Large intestine (tissue), 3 donors: ENCODE measurements at regions not wholly inside any gene's neighbourhood (a gene's known extent, or its start where the extent isn't known, plus 50 kb on each side); places are given as distances from the start of the nearest gene placed in this dataset.
"Not testable (repeated sequence)": the region's sequence is repeated elsewhere in the genome, so short reads cannot be mapped to it uniquely, and the experiment has no call there.

Source experiments
- DNase-seq, 2 donors: peaks; one replicate each; pipeline versions ENCODE4 v3.0.0 to v3.0.0-alpha.2; 2013
- H3K27ac ChIP-seq: one replicate; pipeline ENCODE4 v1.5.1; 2013; ENCODE audit warnings: low read length
- H3K27me3 ChIP-seq: 2 replicates; pipeline ENCODE4 v1.6.1; 2013; ENCODE audit warnings: low read length; ENCODE audit not compliant: control insufficient read depth, insufficient read depth
- H3K36me3 ChIP-seq: 2 replicates; pipeline ENCODE4 v1.6.1; 2013; ENCODE audit warnings: low read length; ENCODE audit not compliant: control insufficient read depth, insufficient read depth
- H3K4me1 ChIP-seq: one replicate; pipeline ENCODE4 v1.6.1; 2013; ENCODE audit warnings: low read length; ENCODE audit not compliant: control insufficient read depth, insufficient read depth
- H3K4me3 ChIP-seq: one replicate; pipeline ENCODE4 v1.5.1; 2013; ENCODE audit warnings: low read length
- H3K9me3 ChIP-seq: one replicate; pipeline ENCODE4 v1.6.1; 2013; ENCODE audit warnings: mild to moderate bottlenecking, low read depth, low read length, moderate library complexity; ENCODE audit not compliant: control insufficient read depth
- WGBS: methylation state at CpG from one replicate; pipeline ENCODE4 v1.1.5; 2013; ENCODE audit warnings: low lambda C conversion rate; ENCODE audit not compliant: insufficient coverage; 5-methylcytosine and 5-hydroxymethylcytosine counted together

DNA sequence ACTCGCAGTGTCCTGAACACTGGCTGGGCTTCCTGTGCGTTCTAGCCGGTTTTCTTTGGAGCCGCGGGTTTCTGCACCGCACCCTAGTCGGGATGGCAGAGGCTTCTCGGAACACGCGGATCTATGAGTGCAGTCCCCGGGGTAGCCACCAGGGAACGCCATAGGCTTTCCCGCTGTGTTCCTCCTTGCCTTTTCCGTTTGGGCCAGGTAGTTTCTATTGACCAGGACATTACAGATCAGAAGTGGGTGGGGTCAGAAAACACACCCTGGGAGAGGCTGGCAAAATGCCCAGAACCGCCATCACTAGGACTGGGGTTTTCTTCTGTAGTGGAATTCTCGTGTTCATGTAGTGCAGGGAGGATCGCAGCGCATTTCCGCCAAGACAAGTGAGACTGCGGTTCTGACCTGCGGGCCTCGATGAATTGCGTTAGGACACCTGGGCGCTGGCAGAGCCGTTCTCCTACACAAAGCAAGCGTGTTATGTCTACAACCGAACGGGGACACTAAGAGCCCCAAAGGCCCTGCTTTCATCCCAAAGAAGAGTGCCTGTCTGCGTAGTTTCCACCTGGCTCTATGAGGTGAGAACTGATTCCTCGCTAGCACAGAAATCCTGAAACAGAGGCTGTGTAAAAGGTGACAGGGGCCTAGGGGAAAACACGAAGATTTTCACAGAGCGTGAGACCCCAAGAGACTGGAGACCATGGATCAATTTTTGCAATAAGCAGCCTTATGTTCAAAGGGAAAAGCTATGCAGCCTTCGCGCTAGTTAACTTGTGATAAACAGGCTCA is 121.5 kb downstream of the PPIAL4G start:
- peak; percentile 51 to 85 for DNase-seq
- Histone ChIP-seq H3K4me3 (peak overlapping the region; percentile 13), H3K27ac (peak overlapping the region; percentile 45), H3K27me3 (peaks cover 46% of the 10 kb centered on the region)
- WGBS = no CpG with 5 or more reads among the region's 34 CpGs
- not testable (repeated sequence) for H3K36me3 ChIP-seq, H3K9me3 ChIP-seq, H3K4me1 ChIP-seq

DNA sequence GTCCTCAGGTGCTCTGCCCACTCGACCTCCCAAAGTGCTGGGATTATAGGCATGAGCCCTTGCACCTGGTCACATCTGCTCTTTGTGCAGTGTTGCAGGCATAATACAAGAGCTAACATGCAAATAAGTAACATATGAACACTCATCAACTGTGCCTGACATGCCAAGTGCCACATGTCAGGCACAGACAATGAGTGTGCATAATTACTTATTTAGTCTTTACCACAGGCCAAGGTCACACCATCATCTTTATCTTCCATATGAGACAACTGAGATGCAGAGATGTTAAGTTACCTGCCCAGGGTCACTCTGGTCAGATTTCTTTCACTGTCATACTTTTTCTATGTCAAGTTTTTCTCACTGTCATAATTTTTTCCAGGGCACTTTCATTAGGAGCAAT is 126.1 kb downstream of the PPIAL4G start:
- Histone ChIP-seq H3K27me3 (peaks cover 75% of the 10 kb centered on the region), H3K4me1 (peaks cover 8% of the 10 kb centered on the region), H3K36me3 (no peaks in the 10 kb centered on the region), H3K9me3 (no peaks in the 10 kb centered on the region), H3K27ac (no peak overlapping the region), H3K4me3 (no peak overlapping the region)
- WGBS = no CpG with 5 or more reads among the region's 1 CpG
- DNase-seq = no peak

DNA sequence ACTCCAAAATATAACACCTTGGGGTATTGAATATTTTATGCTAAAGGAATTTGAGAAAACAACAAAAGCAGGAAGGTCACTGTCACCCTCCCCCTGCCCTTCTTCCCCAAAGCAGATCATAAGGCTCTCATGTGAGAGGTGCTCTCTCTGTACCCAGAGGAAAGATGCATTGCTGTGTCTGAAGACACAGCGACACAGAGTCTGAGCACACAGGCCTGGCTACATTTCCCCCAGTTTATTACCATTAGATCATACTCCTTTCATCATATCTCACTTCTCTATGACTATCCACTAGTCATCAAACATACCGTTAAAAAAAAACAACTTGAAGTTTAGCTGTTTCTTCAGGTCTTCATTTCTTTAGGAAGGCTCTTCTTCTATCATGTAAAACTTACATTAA is 127.1 kb downstream of the PPIAL4G start:
- no peak for DNase-seq
- Histone ChIP-seq H3K4me1 (peaks cover 2% of the 10 kb centered on the region), H3K36me3 (no peaks in the 10 kb centered on the region), H3K9me3 (no peaks in the 10 kb centered on the region), H3K27ac (no peak overlapping the region), H3K27me3 (peaks cover 77% of the 10 kb centered on the region), H3K4me3 (no peak overlapping the region)
- 83% methylated on average over 1 of the region's 2 CpGs for WGBS

DNA sequence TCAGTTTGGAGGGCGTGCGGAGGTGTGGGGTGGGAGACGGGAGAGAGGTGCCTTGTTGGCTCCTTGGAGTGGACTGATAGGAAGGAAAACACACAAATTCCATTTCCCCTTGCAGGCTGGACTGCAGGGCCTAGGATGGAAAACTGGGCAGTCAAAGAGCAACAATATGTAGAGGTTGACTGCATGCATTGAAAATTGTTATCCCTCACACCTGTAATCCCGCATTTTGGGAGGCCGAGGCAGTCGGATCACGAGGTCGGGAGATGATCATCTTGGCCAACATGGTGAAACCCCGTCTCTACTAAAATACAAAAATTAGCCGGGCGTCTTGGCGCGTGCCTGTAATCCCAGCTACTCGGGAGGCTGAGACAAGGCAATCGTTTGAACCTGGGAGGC is 128.2 kb downstream of the PPIAL4G start:
- no peak for DNase-seq
- no peaks in the 10 kb centered on the region for H3K9me3 ChIP-seq
- no peak overlapping the region for H3K4me3 ChIP-seq
- H3K36me3 ChIP-seq = no peaks in the 10 kb centered on the region
- no CpG with 5 or more reads among the region's 15 CpGs for WGBS
- H3K27me3 ChIP-seq = peaks cover 86% of the 10 kb centered on the region
- H3K27ac ChIP-seq = no peak overlapping the region
- H3K4me1 ChIP-seq = peaks cover 2% of the 10 kb centered on the region

DNA sequence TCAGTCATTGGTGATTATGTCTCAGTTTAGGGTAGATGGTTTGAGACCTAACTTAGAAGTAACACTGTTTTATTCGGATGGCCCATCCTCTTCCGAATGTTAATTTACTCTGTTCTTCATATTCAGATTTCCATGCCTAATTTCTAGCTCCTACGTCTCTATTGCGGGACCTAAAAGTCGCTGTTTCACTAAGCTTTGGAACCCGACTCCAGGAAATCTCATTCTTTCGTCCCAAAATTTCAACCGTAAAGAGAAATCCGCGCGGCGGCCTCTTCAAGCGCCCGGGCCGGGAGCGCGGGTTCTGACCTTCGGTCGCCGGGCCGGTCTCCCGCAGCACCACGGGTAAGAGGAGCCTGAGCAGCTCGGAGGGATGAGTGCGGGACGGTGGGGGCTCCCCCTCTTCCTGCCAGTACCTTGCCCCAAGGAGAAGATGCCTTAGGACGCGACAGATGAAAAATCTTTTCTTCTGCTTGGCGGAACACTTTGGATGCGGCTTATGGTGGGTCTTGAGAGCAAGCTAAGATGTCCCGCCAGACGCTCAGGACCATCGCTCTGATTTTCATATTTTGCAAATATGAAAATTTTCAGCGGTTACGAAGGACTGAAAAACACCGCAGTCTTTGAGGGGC is 128.7 kb downstream of the PPIAL4G start:
- Histone ChIP-seq H3K4me1 (peaks cover 2% of the 10 kb centered on the region), H3K27me3 (peaks cover 85% of the 10 kb centered on the region), H3K36me3 (no peaks in the 10 kb centered on the region), H3K9me3 (no peaks in the 10 kb centered on the region), H3K4me3 (no peak overlapping the region), H3K27ac (no peak overlapping the region)
- no peak for DNase-seq
- 5% methylated on average over 3 of the region's 36 CpGs for WGBS

DNA sequence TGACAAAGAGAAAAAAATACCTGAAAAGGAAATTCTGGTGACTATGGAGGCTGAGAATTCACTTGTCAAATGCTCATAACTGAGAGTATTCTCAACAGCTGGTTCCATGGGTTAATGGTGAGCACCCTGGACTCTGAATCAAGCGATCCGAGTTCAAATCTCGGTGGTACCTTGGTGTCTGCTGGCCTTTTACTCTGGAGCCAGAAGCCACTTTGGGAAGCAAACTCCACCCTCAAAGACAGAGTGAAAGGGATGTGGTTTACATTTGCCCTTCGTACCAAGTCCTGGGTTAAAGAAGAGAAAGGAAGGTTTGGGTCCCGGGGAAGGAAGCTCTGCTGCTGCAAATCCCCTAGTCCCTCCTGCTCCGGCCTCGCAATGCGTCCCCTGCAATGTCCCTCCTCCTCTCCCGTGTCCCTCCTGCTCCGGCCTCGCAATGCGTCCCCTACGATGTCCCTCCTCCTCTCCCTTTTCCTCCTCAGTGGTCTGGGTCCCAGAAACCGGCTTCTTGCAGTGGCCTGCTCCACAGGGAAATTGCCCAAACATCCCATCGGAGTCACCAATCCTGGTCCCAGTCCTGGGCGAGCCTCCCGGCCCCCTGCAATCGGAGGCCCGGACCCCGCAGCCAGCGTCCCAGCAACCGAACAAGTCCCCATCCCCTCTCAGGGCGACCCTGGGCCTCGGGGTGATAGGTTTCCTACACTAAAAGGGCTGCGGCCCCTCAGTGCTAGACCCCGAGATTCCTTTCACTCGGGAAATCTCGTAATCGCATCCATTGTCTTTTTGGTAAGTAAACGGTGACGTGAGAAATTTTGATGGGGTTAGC is 129.4 kb downstream of the PPIAL4G start:
- WGBS = no CpG with 5 or more reads among the region's 31 CpGs
- no peak overlapping the region for H3K4me3 ChIP-seq
- H3K27ac ChIP-seq = no peak overlapping the region
- H3K27me3 ChIP-seq = peaks cover 90% of the 10 kb centered on the region
- no peaks in the 10 kb centered on the region for H3K9me3 ChIP-seq
- DNase-seq = no peak
- H3K36me3 ChIP-seq = no peaks in the 10 kb centered on the region
- peaks cover 2% of the 10 kb centered on the region for H3K4me1 ChIP-seq

DNA sequence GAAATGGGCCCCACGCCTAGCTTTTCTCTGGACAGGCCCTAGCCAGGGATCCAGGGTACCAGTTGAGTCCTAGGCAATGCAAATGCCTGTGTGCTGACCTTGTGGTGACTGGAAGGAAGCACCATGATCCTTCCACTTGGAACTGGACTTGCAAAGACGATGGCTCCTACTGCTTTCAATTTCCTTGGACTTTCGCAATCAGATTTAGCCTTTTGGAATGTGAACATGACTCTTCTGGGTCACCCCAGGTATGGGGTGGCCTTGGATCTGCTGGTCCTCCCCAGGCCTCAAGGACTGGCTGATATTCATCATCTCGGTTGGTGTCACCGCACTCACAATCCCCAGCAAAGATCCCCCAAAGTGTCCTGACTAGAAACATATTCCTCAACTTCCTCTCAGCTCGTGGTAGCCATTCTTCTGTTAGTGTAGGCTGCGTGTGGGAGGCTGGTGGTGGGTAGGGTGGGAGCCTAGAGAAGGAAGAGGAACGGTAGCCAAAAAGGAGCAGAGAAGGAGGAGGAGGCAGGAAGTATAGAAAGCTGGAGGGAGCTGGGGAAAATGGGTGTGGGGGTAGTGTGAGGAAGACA is 130.5 kb downstream of the PPIAL4G start:
- no CpG with 5 or more reads among the region's 8 CpGs for WGBS
- no peak overlapping the region for H3K4me3 ChIP-seq
- no peak for DNase-seq
- no peak overlapping the region for H3K27ac ChIP-seq
- no peaks in the 10 kb centered on the region for H3K36me3 ChIP-seq
- peaks cover 87% of the 10 kb centered on the region for H3K27me3 ChIP-seq
- H3K4me1 ChIP-seq = peaks cover 2% of the 10 kb centered on the region
- no peaks in the 10 kb centered on the region for H3K9me3 ChIP-seq

DNA sequence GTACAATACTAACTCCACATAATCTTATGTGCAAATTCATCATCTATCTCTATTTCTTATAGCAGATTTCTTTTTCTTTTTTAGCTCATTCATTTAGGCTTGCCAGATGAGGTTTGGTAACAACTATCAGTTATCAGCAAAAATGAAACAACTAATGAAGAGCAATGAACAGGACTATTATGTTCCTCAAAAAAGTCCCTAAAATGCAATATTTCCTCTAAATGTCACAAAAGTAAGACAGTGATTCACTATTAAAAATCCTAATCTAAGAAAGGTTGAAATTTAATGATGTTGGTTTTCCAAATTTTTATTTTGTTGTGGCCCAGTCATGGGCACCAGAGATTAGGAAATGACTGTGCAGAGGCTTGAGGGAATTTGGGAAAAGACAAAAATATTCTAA is 135.3 kb downstream of the PPIAL4G start:
- no peak overlapping the region for H3K4me3 ChIP-seq
- peaks cover 40% of the 10 kb centered on the region for H3K27me3 ChIP-seq
- H3K4me1 ChIP-seq = peaks cover 3% of the 10 kb centered on the region
- no peak for DNase-seq
- H3K27ac ChIP-seq = no peak overlapping the region
- H3K36me3 ChIP-seq = no peaks in the 10 kb centered on the region
- H3K9me3 ChIP-seq = no peaks in the 10 kb centered on the region

DNA sequence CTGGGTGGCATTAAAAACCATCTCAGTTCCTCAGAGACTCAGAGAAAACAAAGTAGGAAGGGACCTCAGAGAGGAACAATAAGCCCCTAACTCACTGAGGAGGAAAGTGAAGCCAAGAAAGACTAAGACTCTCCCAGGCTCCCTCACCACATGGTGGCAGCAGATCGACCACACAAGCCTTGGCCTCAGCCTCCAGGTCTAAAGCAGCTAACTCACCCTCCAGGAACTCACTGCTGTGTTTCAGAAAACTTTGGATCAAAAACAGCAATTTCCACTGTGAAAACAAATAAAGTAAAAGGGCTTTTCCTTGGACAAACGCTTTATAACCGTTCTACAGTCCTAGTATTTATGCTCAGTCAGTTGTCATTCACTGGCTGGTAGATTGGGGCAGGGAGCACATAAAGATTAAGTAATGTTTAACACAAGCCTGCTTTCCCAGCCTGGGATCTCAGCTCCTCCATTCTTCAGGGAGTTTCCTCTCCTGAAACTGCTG is 137.4 kb downstream of the PPIAL4G start:
- WGBS = no CpG with 5 or more reads among the region's 3 CpGs
- peak in 1 of 2 donors; percentile 62 for DNase-seq

DNA sequence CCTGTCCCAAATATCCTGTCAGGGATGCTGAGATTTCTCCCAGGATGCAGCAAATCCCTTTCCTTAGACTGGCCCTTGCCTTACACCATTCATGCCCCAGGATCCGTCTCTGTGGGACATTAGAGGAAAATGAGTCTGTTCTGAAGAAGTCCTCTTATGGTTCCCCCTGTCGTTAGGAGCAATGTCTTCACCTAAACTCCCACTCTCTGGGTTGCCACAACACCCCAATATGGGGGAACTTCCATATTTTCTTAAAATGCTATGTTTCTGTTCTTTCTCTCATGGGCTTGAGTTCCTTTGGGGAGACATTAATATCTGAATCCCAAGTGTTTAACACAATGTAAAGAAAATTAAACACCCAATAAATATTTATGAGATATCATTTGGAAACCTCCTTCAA is 138.5 kb downstream of the PPIAL4G start:
- not testable (repeated sequence) for H3K4me1 ChIP-seq, H3K36me3 ChIP-seq, DNase-seq, H3K9me3 ChIP-seq, H3K4me3 ChIP-seq, H3K27ac ChIP-seq
- peaks cover 12% of the 10 kb centered on the region for H3K27me3 ChIP-seq
- no CpG with 5 or more reads among the region's 2 CpGs for WGBS

More for the DNA sequence above, 137.4 kb downstream of the PPIAL4G start:
- H3K4me3 ChIP-seq, H3K27ac ChIP-seq, H3K9me3 ChIP-seq, H3K36me3 ChIP-seq, H3K4me1 ChIP-seq: not testable (repeated sequence)
- peaks cover 22% of the 10 kb centered on the region for H3K27me3 ChIP-seq
